8988T (cell line): ENCODE measurements at regions not wholly inside any gene's neighbourhood (a gene's known extent, or its start where the extent isn't known, plus 50 kb on each side); places are given as distances from the start of the nearest gene placed in this dataset.
"Not testable (repeated sequence)": the region's sequence is repeated elsewhere in the genome, so short reads cannot be mapped to it uniquely, and the experiment has no call there.

Source experiments
- DNase-seq: peaks from one replicate; pipeline ENCODE4 v3.0.0; 2011

- not testable (repeated sequence) for DNase-seq
Measured at GRCh38 chr1:194617272-194617671, 1430.9 kb upstream of the B3GALT2 start.

GRCh38 chr1:194616835-194617234, 1430.4 kb upstream of the B3GALT2 start:
- DNase-seq, result no peak

DNA sequence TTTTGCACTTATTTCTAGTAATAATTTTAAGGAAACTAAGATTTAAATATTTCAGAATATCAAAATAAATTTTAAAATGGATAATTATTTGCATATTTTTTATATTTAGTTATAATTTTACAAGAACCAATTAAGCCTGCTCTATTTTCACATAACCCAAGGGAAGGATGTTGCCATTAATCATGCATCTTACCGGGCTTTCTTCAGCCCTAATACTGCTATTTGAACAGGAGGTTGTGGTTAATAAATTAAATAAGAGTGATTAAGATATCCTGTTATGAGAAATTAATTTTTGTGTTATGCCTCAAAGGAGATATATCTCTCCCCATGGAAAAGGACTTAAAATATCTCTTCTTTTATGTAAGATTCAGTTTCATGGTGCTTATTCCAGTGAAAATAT, 1415.8 kb upstream of the B3GALT2 start:
- no peak for DNase-seq

- no peak for DNase-seq
Measured at GRCh38 chr1:194600716-194601115, 1414.3 kb upstream of the B3GALT2 start.

GRCh38 chr1:194598098-194598497, 1411.7 kb upstream of the B3GALT2 start:
- no peak for DNase-seq

DNA sequence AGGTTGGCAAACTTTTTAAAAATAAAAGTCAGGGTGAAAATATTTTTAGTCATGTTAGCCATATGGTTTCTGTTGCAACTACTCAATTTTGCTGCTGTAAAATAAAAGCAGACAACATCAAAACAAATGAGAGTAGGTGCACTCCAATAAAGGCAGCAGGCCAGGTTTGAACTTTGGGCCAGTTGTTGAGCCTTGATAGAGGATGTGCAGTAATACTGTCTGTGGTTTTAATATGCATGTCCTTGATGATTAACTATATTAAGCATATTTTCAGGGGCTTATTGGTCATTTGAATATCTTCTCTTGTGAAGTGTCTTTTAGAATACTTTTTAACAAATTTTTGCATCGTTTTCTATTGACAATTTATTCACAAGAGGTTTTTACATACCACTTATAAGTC, 1399.9 kb upstream of the B3GALT2 start:
- no peak for DNase-seq

GRCh38 chr1:194584052-194584451, 1397.6 kb upstream of the B3GALT2 start:
- no peak for DNase-seq

GRCh38 chr1:194570476-194570875, 1384.1 kb upstream of the B3GALT2 start:
- DNase-seq, result no peak

- DNase-seq, result no peak
Measured at GRCh38 chr1:194568610-194569009, 1382.2 kb upstream of the B3GALT2 start.

GRCh38 chr1:194548071-194548470, 1361.7 kb upstream of the B3GALT2 start:
- no peak for DNase-seq

DNA sequence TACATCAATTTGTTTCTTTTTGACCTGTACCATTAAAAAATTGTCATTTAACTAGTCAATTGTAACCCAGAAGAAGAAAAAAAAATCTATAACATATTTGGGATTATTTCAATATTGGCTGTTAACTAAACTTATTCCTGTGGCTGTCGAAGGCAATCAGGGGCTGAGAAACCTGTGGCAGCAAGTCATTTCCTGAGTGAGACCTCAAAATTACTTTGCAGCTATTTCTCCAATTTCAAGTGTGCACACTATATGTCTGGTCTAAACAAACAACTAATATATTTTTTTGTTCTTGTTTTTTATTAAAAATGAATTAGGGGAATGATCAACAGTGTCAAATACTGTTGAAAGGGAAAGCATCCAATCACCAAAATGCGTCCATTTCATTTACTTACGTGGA, 1357.6 kb upstream of the B3GALT2 start:
- DNase-seq, result no peak

DNA sequence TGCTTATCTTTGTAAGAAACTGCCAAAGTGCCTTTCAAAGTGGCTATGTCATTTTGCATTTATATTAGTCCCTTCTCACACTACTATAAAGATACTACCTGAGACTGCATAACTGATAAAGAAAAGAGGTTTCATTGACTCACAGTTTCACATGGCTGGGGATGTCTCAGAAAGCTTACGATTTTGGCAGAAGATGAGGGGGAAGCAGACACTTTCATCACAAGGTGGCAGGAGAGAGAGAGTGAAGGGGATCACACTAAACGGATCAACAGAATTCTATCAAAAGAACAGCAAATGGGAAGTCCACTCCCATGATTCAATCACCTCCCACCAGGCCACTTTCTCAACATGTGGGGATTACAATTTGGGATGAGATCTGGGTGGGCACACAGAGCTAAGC, 1352.0 kb upstream of the B3GALT2 start:
- no peak for DNase-seq

- no peak for DNase-seq
Measured at GRCh38 chr1:194537521-194537920, 1351.1 kb upstream of the B3GALT2 start.

GRCh38 chr1:194535369-194535768, 1349.0 kb upstream of the B3GALT2 start:
- no peak for DNase-seq

- no peak for DNase-seq
Measured at GRCh38 chr1:194534784-194535183, 1348.4 kb upstream of the B3GALT2 start.

DNA sequence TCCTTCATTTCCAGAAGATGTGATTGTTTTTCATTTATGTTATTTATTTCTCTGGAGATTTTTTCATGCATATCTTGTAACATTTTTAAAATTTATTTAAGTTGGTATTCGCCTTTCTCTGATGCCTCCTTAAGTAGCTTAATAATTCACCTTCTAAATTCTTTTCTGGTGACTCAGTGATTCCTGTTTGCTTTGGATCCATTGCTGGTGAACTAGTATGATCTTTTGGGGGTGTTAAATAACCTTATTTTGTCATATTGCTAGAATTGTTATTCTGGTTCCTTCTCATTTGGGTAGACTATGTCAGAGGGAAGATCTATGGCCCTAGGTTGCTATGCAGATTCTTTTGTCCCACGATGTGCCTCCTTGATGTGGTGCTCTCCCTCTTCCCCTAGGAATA, 1347.2 kb upstream of the B3GALT2 start:
- DNase-seq, result no peak

GRCh38 chr1:194517567-194517966, 1331.2 kb upstream of the B3GALT2 start:
- DNase-seq, result no peak

DNA sequence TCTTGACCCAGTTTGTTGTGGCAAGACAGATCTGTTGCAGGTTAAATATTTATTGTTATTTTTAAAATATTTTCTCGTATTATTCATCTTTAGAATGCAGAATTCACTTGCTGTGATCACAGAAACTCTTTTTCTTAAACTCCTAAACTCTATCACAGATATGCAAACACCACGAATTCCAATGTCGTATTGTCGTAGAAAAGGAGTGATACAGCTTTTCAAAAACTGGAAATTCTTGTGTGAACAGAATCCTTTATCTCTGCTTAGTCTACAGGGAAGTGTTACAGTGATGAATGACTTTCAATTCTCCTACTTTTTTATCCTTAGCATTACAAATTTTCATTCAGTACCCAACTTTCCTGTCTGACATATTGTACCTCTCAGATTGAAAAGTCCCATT, 1329.5 kb upstream of the B3GALT2 start:
- DNase-seq, result no peak

- no peak for DNase-seq
Measured at GRCh38 chr1:194512957-194513356, 1326.5 kb upstream of the B3GALT2 start.

- DNase-seq, result no peak
Measured at GRCh38 chr1:194512345-194512744, 1325.9 kb upstream of the B3GALT2 start.

DNA sequence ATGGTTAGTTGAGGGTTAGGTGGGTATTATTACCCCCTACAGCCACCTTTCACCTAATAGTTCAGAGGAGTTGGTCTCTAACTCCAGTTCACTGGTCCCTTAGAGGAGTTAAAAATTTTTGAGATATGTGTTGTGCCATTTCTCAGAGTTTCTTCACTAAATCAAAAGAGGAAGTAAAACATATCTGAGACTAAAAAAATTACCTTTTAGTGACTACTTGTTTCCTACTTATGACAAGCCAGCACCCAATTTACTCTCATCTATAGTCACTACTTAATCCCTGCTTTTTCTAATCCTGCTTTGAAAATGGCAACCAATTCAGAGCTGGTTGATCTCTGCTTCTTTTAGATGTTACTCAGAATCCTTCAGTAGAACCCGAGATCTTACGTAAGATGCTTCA, 1316.8 kb upstream of the B3GALT2 start:
- DNase-seq, result no peak

DNA sequence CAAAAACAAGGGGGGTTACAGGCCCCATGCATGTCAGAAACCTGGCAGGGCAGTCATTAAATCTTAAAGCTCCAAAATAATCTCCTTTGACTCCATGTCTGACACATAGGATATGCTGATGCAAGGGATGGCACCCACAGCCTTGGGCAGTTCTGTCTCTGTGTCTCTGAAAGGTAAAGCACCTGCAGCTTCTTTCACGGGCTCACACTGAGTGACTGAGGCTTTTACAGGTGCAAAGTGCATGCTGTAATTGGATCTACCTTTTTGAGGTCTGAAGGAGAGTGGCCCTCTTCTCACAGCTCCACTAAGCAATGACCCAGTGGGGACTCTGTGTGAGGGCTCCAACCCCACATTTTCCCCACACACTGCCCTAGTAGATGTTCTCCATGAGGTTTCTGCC, 1309.0 kb upstream of the B3GALT2 start:
- DNase-seq, result no peak

DNA sequence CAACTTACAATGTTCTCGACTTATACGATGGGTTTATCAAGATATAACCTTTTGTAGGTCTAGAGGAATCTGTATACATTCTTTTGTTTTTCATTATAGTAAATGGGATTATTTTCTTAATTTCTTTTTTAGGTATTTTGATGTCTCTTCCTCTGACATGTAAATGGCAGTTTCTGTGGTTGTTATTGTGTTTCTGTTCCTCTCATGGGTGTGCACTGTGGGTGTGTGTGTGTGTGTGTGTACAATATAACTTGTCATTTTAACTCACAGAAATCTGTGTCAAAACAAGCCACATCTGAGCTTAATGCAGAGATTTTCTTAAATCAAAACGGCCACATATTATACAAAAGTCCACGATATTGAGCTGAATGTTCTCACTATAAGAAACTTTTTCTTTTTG, 1300.8 kb upstream of the B3GALT2 start:
- DNase-seq, result no peak

DNA sequence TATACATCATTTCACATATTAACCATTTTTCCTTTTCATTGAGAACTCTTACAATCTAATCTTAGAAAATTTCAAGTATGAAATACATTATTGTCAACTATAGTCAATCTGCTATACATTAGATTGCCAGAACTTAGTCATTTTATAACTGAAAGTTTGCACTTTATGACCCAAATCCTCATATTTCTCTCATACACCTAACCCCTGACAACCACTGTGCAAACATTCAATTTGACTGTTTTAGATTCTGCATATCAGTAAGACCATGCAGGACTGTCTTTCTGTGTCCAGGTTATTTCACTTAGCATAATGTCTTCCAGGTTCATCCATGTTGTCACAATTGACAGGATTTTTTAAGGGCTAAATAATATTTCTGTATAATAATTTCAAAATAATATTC, 1299.0 kb upstream of the B3GALT2 start:
- DNase-seq, result no peak

DNA sequence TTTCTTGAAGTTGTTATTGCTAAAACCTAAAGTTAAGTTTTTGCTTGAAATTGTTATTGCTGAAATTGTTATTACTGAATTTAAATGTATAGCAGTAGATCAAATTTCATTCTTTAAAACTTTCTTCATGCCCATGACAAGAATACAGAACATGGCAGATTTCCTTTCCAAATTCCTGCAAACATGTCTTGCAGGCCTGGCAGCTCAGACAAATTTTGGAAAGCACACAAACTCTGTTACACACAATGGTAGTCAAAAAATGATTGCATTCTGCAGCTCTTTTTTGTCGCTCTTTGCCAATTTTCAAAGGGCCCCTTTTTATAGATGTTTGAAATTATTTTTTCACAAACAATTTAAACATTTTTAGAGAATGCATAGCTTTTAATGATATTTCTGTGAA, 1292.3 kb upstream of the B3GALT2 start:
- no peak for DNase-seq

GRCh38 chr1:194477908-194478307, 1291.5 kb upstream of the B3GALT2 start:
- DNase-seq, result no peak
